ENCODE measurements at regions not wholly inside any gene's neighbourhood (a gene's known extent, or its start where the extent isn't known, plus 50 kb on each side); places are given as distances from the start of the nearest gene placed in this dataset.

GRCh38 chr2:228709788-228710371 is 528.4 kb upstream of the SPHKAP start:
- no peak for DNase-seq (ENCODE audit: low spot score)

- no peak for DNase-seq (ENCODE audit: low spot score)
These were observed 526.4 kb upstream of the SPHKAP start for GRCh38 chr2:228707846-228708245.

- DNase-seq (ENCODE audit: low spot score), result no peak
These were observed 523.8 kb upstream of the SPHKAP start for GRCh38 chr2:228705318-228705717.

- no peak for DNase-seq (ENCODE audit: low spot score)
These were observed 521.7 kb upstream of the SPHKAP start for GRCh38 chr2:228703152-228703551.

- DNase-seq (ENCODE audit: low spot score), result no peak
These were observed 520.0 kb upstream of the SPHKAP start for GRCh38 chr2:228701506-228701905.

- DNase-seq (ENCODE audit: low spot score), result no peak
These were observed 519.2 kb upstream of the SPHKAP start for GRCh38 chr2:228700638-228701037.

- DNase-seq (ENCODE audit: low spot score), result no peak
These were observed 518.4 kb upstream of the SPHKAP start for GRCh38 chr2:228699888-228700287.

- no peak for DNase-seq (ENCODE audit: low spot score)
These were observed 517.9 kb upstream of the SPHKAP start for GRCh38 chr2:228699400-228699799.

- no peak for DNase-seq (ENCODE audit: low spot score)
These were observed 517.5 kb upstream of the SPHKAP start for GRCh38 chr2:228698963-228699362.

GRCh38 chr2:228697456-228697855 is 516.0 kb upstream of the SPHKAP start:
- DNase-seq (ENCODE audit: low spot score), result no peak

GRCh38 chr2:228690681-228691080 is 509.2 kb upstream of the SPHKAP start:
- no peak for DNase-seq (ENCODE audit: low spot score)

GRCh38 chr2:228689053-228689452 is 507.6 kb upstream of the SPHKAP start:
- no peak for DNase-seq (ENCODE audit: low spot score)

- no peak for DNase-seq (ENCODE audit: low spot score)
These were observed 506.6 kb upstream of the SPHKAP start for GRCh38 chr2:228688007-228688645.

- DNase-seq (ENCODE audit: low spot score), result no peak
These were observed 500.5 kb upstream of the SPHKAP start for GRCh38 chr2:228681979-228682378.

- DNase-seq (ENCODE audit: low spot score), result no peak
These were observed 499.9 kb upstream of the SPHKAP start for GRCh38 chr2:228681426-228681825.

- no peak for DNase-seq (ENCODE audit: low spot score)
These were observed 496.6 kb upstream of the SPHKAP start for GRCh38 chr2:228678110-228678509.

GRCh38 chr2:228675646-228676045 is 494.2 kb upstream of the SPHKAP start:
- DNase-seq (ENCODE audit: low spot score), result no peak

GRCh38 chr2:228675091-228675490 is 493.6 kb upstream of the SPHKAP start:
- DNase-seq (ENCODE audit: low spot score), result no peak

GRCh38 chr2:228673876-228674554 is 492.5 kb upstream of the SPHKAP start:
- no peak for DNase-seq (ENCODE audit: low spot score)

- DNase-seq (ENCODE audit: low spot score), result no peak
These were observed 488.2 kb upstream of the SPHKAP start for GRCh38 chr2:228669690-228670089.

- DNase-seq (ENCODE audit: low spot score), result no peak
These were observed 483.7 kb upstream of the SPHKAP start for GRCh38 chr2:228665232-228665631.

- no peak for DNase-seq (ENCODE audit: low spot score)
These were observed 477.5 kb upstream of the SPHKAP start for GRCh38 chr2:228658998-228659397.
